Activated naive CD4-positive, alpha-beta T cell treated with anti-CD3 and anti-CD28 coated beads, Interleukin-2, amount 10 ng/mL, durations not matched to agents 7 days and 5 days (primary cell): ENCODE measurements at regions not wholly inside any gene's neighbourhood (a gene's known extent, or its start where the extent isn't known, plus 50 kb on each side); places are given as distances from the start of the nearest gene placed in this dataset.

ENCODE experiments used
- CTCF ChIA-PET: fragments of 350-600 bp; sonication (Branson Sonifier 250); formaldehyde crosslinking; loops from one replicate; lab custom pipeline; 2021; ENCODE audit warnings: antibody characterized with exemption; lab: Charles Lee
- DNase-seq: peaks from one replicate; pipeline ENCODE4 v3.0.0-alpha.2; 2020
- H3K27ac Mint-ChIP-seq: one replicate; pipeline ENCODE4 v1.8.0; 2021; ENCODE audit warnings: mild to moderate bottlenecking, moderate library complexity, mixed read lengths
- H3K27me3 Mint-ChIP-seq: one replicate; pipeline ENCODE4 v1.8.0; 2021; ENCODE audit warnings: mild to moderate bottlenecking, mixed read lengths
- H3K36me3 Mint-ChIP-seq: one replicate; pipeline ENCODE4 v1.8.0; 2021; ENCODE audit warnings: mixed read lengths
- H3K4me1 Mint-ChIP-seq: one replicate; pipeline ENCODE4 v1.8.0; 2021; ENCODE audit warnings: mixed read lengths
- H3K4me3 Mint-ChIP-seq: one replicate; pipeline ENCODE4 v1.8.0; 2021; ENCODE audit warnings: mild to moderate bottlenecking, moderate library complexity, mixed read lengths
- H3K9me3 Mint-ChIP-seq: one replicate; pipeline ENCODE4 v1.8.0; 2021; ENCODE audit warnings: mixed read lengths

GRCh38 chr1:113185463-113186104, 112.6 kb downstream of the LRIG2 start:
- no peaks in the 10 kb centered on the region for H3K36me3 Mint-ChIP-seq
- peaks cover 35% of the 10 kb centered on the region for H3K27me3 Mint-ChIP-seq
- H3K4me3 Mint-ChIP-seq: no peak overlapping the region
- no peak for DNase-seq
- no peak overlapping the region for H3K27ac Mint-ChIP-seq
- no peaks in the 10 kb centered on the region for H3K4me1 Mint-ChIP-seq
- CTCF ChIA-PET: no interaction called here
- no peaks in the 10 kb centered on the region for H3K9me3 Mint-ChIP-seq

- Mint-ChIP-seq H3K9me3 (peaks cover 7% of the 10 kb centered on the region), H3K4me1 (peaks cover 8% of the 10 kb centered on the region), H3K27ac (no peak overlapping the region), H3K27me3 (peaks cover 7% of the 10 kb centered on the region), H3K4me3 (no peak overlapping the region), H3K36me3 (no peaks in the 10 kb centered on the region)
- CTCF ChIA-PET: no interaction called here
- DNase-seq: no peak
Observed at GRCh38 chr1:113190078-113190477, 117.1 kb downstream of the LRIG2 start.

GRCh38 chr1:113190930-113191329, 117.9 kb downstream of the LRIG2 start:
- Mint-ChIP-seq H3K27me3 (peaks cover 7% of the 10 kb centered on the region), H3K4me3 (no peak overlapping the region), H3K9me3 (peaks cover 7% of the 10 kb centered on the region), H3K4me1 (peaks cover 8% of the 10 kb centered on the region), H3K36me3 (no peaks in the 10 kb centered on the region), H3K27ac (no peak overlapping the region)
- DNase-seq: no peak
- CTCF ChIA-PET: no interaction called here

- Mint-ChIP-seq H3K4me3 (no peak overlapping the region), H3K27me3 (peaks cover 7% of the 10 kb centered on the region), H3K27ac (no peak overlapping the region), H3K9me3 (peaks cover 7% of the 10 kb centered on the region), H3K4me1 (peaks cover 8% of the 10 kb centered on the region), H3K36me3 (no peaks in the 10 kb centered on the region)
- CTCF ChIA-PET: no interaction called here
- no peak for DNase-seq
Observed at GRCh38 chr1:113191579-113192076, 118.6 kb downstream of the LRIG2 start.

- no peak for DNase-seq
- Mint-ChIP-seq H3K4me1 (peaks cover 8% of the 10 kb centered on the region), H3K4me3 (no peak overlapping the region), H3K9me3 (peaks cover 7% of the 10 kb centered on the region), H3K27ac (no peak overlapping the region), H3K27me3 (peaks cover 7% of the 10 kb centered on the region), H3K36me3 (no peaks in the 10 kb centered on the region)
- CTCF ChIA-PET: interaction anchor here (0.6 kb wide), 1 partner anchor 10 kb away, joined by 3 read pairs; no protein-coding TSS in a partner anchor
Observed at GRCh38 chr1:113192242-113192641, 119.2 kb downstream of the LRIG2 start.

GRCh38 chr1:113192980-113193379, 120.0 kb downstream of the LRIG2 start:
- H3K4me3 Mint-ChIP-seq: no peak overlapping the region
- CTCF ChIA-PET: no interaction called here
- H3K27ac Mint-ChIP-seq: no peak overlapping the region
- H3K9me3 Mint-ChIP-seq: peaks cover 7% of the 10 kb centered on the region
- no peaks in the 10 kb centered on the region for H3K36me3 Mint-ChIP-seq
- H3K27me3 Mint-ChIP-seq: peaks cover 7% of the 10 kb centered on the region
- DNase-seq: no peak
- peaks cover 8% of the 10 kb centered on the region for H3K4me1 Mint-ChIP-seq

- Mint-ChIP-seq H3K4me3 (no peak overlapping the region), H3K9me3 (peaks cover 7% of the 10 kb centered on the region), H3K27ac (no peak overlapping the region), H3K4me1 (peaks cover 8% of the 10 kb centered on the region), H3K27me3 (no peaks in the 10 kb centered on the region), H3K36me3 (no peaks in the 10 kb centered on the region)
- CTCF ChIA-PET: no interaction called here
- no peak for DNase-seq
Observed at GRCh38 chr1:113194846-113195830, 122.1 kb downstream of the LRIG2 start.

- Mint-ChIP-seq H3K27me3 (no peaks in the 10 kb centered on the region), H3K27ac (no peak overlapping the region), H3K9me3 (peaks cover 6% of the 10 kb centered on the region), H3K4me1 (peaks cover 6% of the 10 kb centered on the region), H3K4me3 (no peak overlapping the region), H3K36me3 (no peaks in the 10 kb centered on the region)
- DNase-seq: no peak
- CTCF ChIA-PET: no interaction called here
Observed at GRCh38 chr1:113197719-113198330, 124.8 kb downstream of the LRIG2 start.

- CTCF ChIA-PET: no interaction called here
- no peaks in the 10 kb centered on the region for H3K9me3 Mint-ChIP-seq
- DNase-seq: no peak
- no peaks in the 10 kb centered on the region for H3K4me1 Mint-ChIP-seq
- H3K27me3 Mint-ChIP-seq: no peaks in the 10 kb centered on the region
- no peaks in the 10 kb centered on the region for H3K36me3 Mint-ChIP-seq
- H3K4me3 Mint-ChIP-seq: no peak overlapping the region
- no peak overlapping the region for H3K27ac Mint-ChIP-seq
Observed at GRCh38 chr1:113198806-113199205, 125.8 kb downstream of the LRIG2 start.

GRCh38 chr1:113199760-113200455, 126.9 kb downstream of the LRIG2 start:
- CTCF ChIA-PET: no interaction called here
- Mint-ChIP-seq H3K27me3 (no peaks in the 10 kb centered on the region), H3K9me3 (no peaks in the 10 kb centered on the region), H3K4me3 (no peak overlapping the region), H3K27ac (no peak overlapping the region), H3K36me3 (no peaks in the 10 kb centered on the region), H3K4me1 (no peaks in the 10 kb centered on the region)
- DNase-seq: no peak

GRCh38 chr1:113201560-113201959, 128.6 kb downstream of the LRIG2 start:
- no peaks in the 10 kb centered on the region for H3K9me3 Mint-ChIP-seq
- CTCF ChIA-PET: no interaction called here
- no peak for DNase-seq
- no peaks in the 10 kb centered on the region for H3K36me3 Mint-ChIP-seq
- no peak overlapping the region for H3K27ac Mint-ChIP-seq
- H3K4me1 Mint-ChIP-seq: no peaks in the 10 kb centered on the region
- no peak overlapping the region for H3K4me3 Mint-ChIP-seq
- peaks cover 3% of the 10 kb centered on the region for H3K27me3 Mint-ChIP-seq

GRCh38 chr1:113205980-113206766, 133.2 kb downstream of the LRIG2 start:
- H3K4me1 Mint-ChIP-seq: no peaks in the 10 kb centered on the region
- no peak for DNase-seq
- H3K36me3 Mint-ChIP-seq: no peaks in the 10 kb centered on the region
- H3K27me3 Mint-ChIP-seq: peaks cover 21% of the 10 kb centered on the region
- CTCF ChIA-PET: interaction anchor here (0.7 kb wide), 1 partner anchor 349 kb away, joined by 3 read pairs; no protein-coding TSS in a partner anchor
- H3K27ac Mint-ChIP-seq: no peak overlapping the region
- H3K4me3 Mint-ChIP-seq: no peak overlapping the region
- H3K9me3 Mint-ChIP-seq: no peaks in the 10 kb centered on the region

- H3K36me3 Mint-ChIP-seq: no peaks in the 10 kb centered on the region
- no peak overlapping the region for H3K4me3 Mint-ChIP-seq
- CTCF ChIA-PET: no interaction called here
- peaks cover 27% of the 10 kb centered on the region for H3K27me3 Mint-ChIP-seq
- H3K27ac Mint-ChIP-seq: no peak overlapping the region
- DNase-seq: no peak
- H3K9me3 Mint-ChIP-seq: no peaks in the 10 kb centered on the region
- H3K4me1 Mint-ChIP-seq: no peaks in the 10 kb centered on the region
Observed at GRCh38 chr1:113207019-113207418, 134.0 kb downstream of the LRIG2 start.
